Neural cell (in vitro differentiated cells): ENCODE measurements at regions not wholly inside any gene's neighbourhood (a gene's known extent, or its start where the extent isn't known, plus 50 kb on each side); places are given as distances from the start of the nearest gene placed in this dataset.

Source experiments
- H2AFZ ChIP-seq: fragments of 200-600, 300-800 bp; sonication (generic), shearing (Covaris generic); 2 replicates; pipeline ENCODE4 v1.6.0; 2014; ENCODE audit warnings: low read depth, mild to moderate bottlenecking, antibody characterized with exemption, low read length, moderate library complexity
- H3F3A ChIP-seq: fragments of 200-600 bp; shearing (Covaris generic); 2 replicates; pipeline ENCODE4 v1.6.1; 2016; ENCODE audit warnings: mild to moderate bottlenecking, moderate library complexity, mixed read lengths, antibody characterized with exemption, low read length; ENCODE audit not compliant: insufficient read depth, poor library complexity, severe bottlenecking
- H3K27ac ChIP-seq: fragments of 200-600, 300-800 bp; sonication (generic), shearing (Covaris generic); 2 replicates; pipeline ENCODE4 v1.5.1; 2014; ENCODE audit warnings: mild to moderate bottlenecking, low read length, moderate library complexity
- H3K27me3 ChIP-seq: fragments of 300-800, 200-600 bp; sonication (generic), shearing (Covaris generic); 2 replicates; pipeline ENCODE4 v1.6.0; 2014; ENCODE audit warnings: mild to moderate bottlenecking, low read depth, low read length, moderate library complexity; ENCODE audit not compliant: insufficient read depth
- H3K36me3 ChIP-seq: fragments of 300-800, 200-600 bp; sonication (generic), shearing (Covaris generic); 2 replicates; pipeline ENCODE4 v1.5.1; 2014; ENCODE audit warnings: mild to moderate bottlenecking, antibody characterized with exemption, low read length, moderate library complexity; ENCODE audit not compliant: insufficient read depth
- H3K4me2 ChIP-seq: fragments of 300-800, 200-600 bp; sonication (generic), shearing (Covaris generic); 2 replicates; pipeline ENCODE4 v1.6.0; 2014; ENCODE audit warnings: mild to moderate bottlenecking, low read length
- H3K4me3 ChIP-seq: fragments of 300-800, 200-600 bp; sonication (generic), shearing (Covaris generic); 2 replicates; pipeline ENCODE4 v1.5.1; 2014; ENCODE audit warnings: mild to moderate bottlenecking, low read length, moderate library complexity
- H3K79me2 ChIP-seq: fragments of 200-600 bp; shearing (Covaris generic); replicated peaks from 2 replicates; pipeline ENCODE4 v1.6.0; 2014; ENCODE audit warnings: mild to moderate bottlenecking, low read length, moderate library complexity; ENCODE audit not compliant: insufficient read depth
- H3K9ac ChIP-seq: fragments of 300-800, 200-600 bp; sonication (generic), shearing (Covaris generic); 2 replicates; pipeline ENCODE4 v1.6.1; 2016; ENCODE audit warnings: mild to moderate bottlenecking, low read length, mixed read lengths
- H3K9me2 ChIP-seq: fragments of 200-600 bp; shearing (Covaris generic); 2 replicates; pipeline ENCODE4 v1.6.1; 2016; ENCODE audit warnings: mild to moderate bottlenecking, low read length, mixed read lengths; ENCODE audit not compliant: insufficient read depth
- H3K9me3 ChIP-seq: fragments of 200-600, 300-800 bp; sonication (generic), shearing (Covaris generic); 2 replicates; pipeline ENCODE4 v1.6.1; 2016; ENCODE audit warnings: mild to moderate bottlenecking, mixed run types, low read length, moderate library complexity, mixed read lengths
- H4K20me1 ChIP-seq: fragments of 200-600 bp; shearing (Covaris generic); 2 replicates; pipeline ENCODE4 v1.6.1; 2016; ENCODE audit warnings: mild to moderate bottlenecking, mixed run types; ENCODE audit not compliant: insufficient read depth
- EP300 ChIP-seq: fragments of 450-650 bp; conservative IDR thresholded peaks from 2 replicates; pipeline ENCODE4 v1.6.1; 2014; ENCODE audit warnings: antibody characterized with exemption, mild to moderate bottlenecking, moderate library complexity; ENCODE audit not compliant: poor library complexity, severe bottlenecking
- EZH2 ChIP-seq: fragments of 200-600, 300-800 bp; shearing (Covaris generic), sonication (generic); IDR thresholded peaks from 2 replicates; pipeline ENCODE4 v1.6.1; 2014; ENCODE audit warnings: antibody characterized with exemption, low read length, borderline replicate concordance, mild to moderate bottlenecking; ENCODE audit not compliant: insufficient read depth, poor library complexity, severe bottlenecking
- MXI1 ChIP-seq: fragments of 450-650 bp; conservative IDR thresholded peaks from 2 replicates; pipeline ENCODE4 v1.6.1; 2014; ENCODE audit warnings: antibody characterized with exemption, mild to moderate bottlenecking; ENCODE audit not compliant: poor library complexity, severe bottlenecking
- POLR2AphosphoS5 ChIP-seq: IDR thresholded peaks from 2 replicates; pipeline ENCODE4 v1.6.1; 2012
- RAD21 ChIP-seq: fragments of 450-650 bp; conservative IDR thresholded peaks from 2 replicates; pipeline ENCODE4 v1.6.1; 2014; ENCODE audit warnings: antibody characterized with exemption, mild to moderate bottlenecking, moderate library complexity
- SMC3 ChIP-seq: fragments of 450-650 bp; conservative IDR thresholded peaks from 2 replicates; pipeline ENCODE4 v1.6.1; 2014; ENCODE audit warnings: antibody characterized with exemption, mild to moderate bottlenecking, moderate library complexity; ENCODE audit not compliant: poor library complexity
- TAF1 ChIP-seq: IDR thresholded peaks from 2 replicates; pipeline ENCODE4 v1.6.1; 2012; ENCODE audit warnings: low read depth
- TF ChIP-seq, protein P1 (sequence below): IDR thresholded peaks from 2 replicates; pipeline ENCODE4 v1.6.1; 2012; ENCODE audit warnings: borderline replicate concordance
- TF ChIP-seq, protein P2 (sequence below): fragments of 450-650 bp; IDR thresholded peaks from 2 replicates; pipeline ENCODE4 v1.5.1; 2014; ENCODE audit warnings: antibody characterized with exemption, mild to moderate bottlenecking, moderate library complexity; ENCODE audit not compliant: poor library complexity, severe bottlenecking

GRCh38 chr19:31427857-31428256 lies 78.6 kb upstream of the TSHZ3 start:
- H3K79me2 ChIP-seq: no peaks in the 10 kb centered on the region
- no peaks in the 10 kb centered on the region for H3K27me3 ChIP-seq
- no peak overlapping the region for H3K27ac ChIP-seq
- H3K9me3 ChIP-seq: no peaks in the 10 kb centered on the region
- TF ChIP-seq TAF1 (no peak), MXI1 (no peak), SMC3 (no peak), EP300 (no peak), EZH2 (no peak), RAD21 (no peak)
- TF ChIP-seq, protein P1, sequence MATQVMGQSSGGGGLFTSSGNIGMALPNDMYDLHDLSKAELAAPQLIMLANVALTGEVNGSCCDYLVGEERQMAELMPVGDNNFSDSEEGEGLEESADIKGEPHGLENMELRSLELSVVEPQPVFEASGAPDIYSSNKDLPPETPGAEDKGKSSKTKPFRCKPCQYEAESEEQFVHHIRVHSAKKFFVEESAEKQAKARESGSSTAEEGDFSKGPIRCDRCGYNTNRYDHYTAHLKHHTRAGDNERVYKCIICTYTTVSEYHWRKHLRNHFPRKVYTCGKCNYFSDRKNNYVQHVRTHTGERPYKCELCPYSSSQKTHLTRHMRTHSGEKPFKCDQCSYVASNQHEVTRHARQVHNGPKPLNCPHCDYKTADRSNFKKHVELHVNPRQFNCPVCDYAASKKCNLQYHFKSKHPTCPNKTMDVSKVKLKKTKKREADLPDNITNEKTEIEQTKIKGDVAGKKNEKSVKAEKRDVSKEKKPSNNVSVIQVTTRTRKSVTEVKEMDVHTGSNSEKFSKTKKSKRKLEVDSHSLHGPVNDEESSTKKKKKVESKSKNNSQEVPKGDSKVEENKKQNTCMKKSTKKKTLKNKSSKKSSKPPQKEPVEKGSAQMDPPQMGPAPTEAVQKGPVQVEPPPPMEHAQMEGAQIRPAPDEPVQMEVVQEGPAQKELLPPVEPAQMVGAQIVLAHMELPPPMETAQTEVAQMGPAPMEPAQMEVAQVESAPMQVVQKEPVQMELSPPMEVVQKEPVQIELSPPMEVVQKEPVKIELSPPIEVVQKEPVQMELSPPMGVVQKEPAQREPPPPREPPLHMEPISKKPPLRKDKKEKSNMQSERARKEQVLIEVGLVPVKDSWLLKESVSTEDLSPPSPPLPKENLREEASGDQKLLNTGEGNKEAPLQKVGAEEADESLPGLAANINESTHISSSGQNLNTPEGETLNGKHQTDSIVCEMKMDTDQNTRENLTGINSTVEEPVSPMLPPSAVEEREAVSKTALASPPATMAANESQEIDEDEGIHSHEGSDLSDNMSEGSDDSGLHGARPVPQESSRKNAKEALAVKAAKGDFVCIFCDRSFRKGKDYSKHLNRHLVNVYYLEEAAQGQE: no peak
- no peaks in the 10 kb centered on the region for H3F3A ChIP-seq
- H3K9me2 ChIP-seq: no peaks in the 10 kb centered on the region
- no peaks in the 10 kb centered on the region for H4K20me1 ChIP-seq
- H3K9ac ChIP-seq: no peak overlapping the region
- no peaks in the 10 kb centered on the region for H3K36me3 ChIP-seq
- no peak overlapping the region for H3K4me2 ChIP-seq
- H3K4me3 ChIP-seq: no peak overlapping the region
- no peak overlapping the region for H2AFZ ChIP-seq

DNA sequence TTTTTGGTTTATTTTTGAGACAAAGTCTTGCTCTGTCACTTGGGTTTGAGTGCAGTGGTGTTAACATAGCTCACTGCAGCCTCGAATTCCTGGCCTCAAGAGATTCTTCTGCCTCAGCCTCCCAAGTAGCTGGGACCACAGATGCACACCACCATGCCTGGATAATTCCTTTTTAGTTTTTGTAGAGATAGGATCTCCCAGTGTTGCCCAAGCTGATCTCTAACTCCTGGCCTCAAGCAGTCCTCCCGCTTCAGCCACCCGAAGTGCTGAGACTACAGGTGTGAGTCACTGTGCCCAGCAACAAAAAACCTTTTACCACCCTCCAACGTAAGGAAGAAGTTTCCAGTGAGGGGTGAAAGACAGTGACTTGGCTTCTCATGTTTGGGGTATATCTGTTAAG lies 81.1 kb upstream of the TSHZ3 start:
- no peaks in the 10 kb centered on the region for H3K36me3 ChIP-seq
- H3K4me3 ChIP-seq: no peak overlapping the region
- H3K27me3 ChIP-seq: no peaks in the 10 kb centered on the region
- TF ChIP-seq SMC3: no peak
- TF ChIP-seq EP300: no peak
- no peak for TF ChIP-seq TAF1
- TF ChIP-seq EZH2: no peak
- no peaks in the 10 kb centered on the region for H3K79me2 ChIP-seq
- no peaks in the 10 kb centered on the region for H3K9me3 ChIP-seq
- H3K9ac ChIP-seq: no peak overlapping the region
- no peaks in the 10 kb centered on the region for H4K20me1 ChIP-seq
- no peak overlapping the region for H3K4me2 ChIP-seq
- no peaks in the 10 kb centered on the region for H3K9me2 ChIP-seq
- H3K27ac ChIP-seq: no peak overlapping the region
- no peak overlapping the region for H2AFZ ChIP-seq
- no peaks in the 10 kb centered on the region for H3F3A ChIP-seq

GRCh38 chr19:31432201-31432810 lies 83.1 kb upstream of the TSHZ3 start:
- Histone ChIP-seq H4K20me1 (no peaks in the 10 kb centered on the region), H3K9me2 (no peaks in the 10 kb centered on the region), H3K4me2 (no peak overlapping the region), H3K9ac (no peak overlapping the region), H2AFZ (no peak overlapping the region), H3K9me3 (no peaks in the 10 kb centered on the region), H3K4me3 (no peak overlapping the region), H3K79me2 (no peaks in the 10 kb centered on the region), H3F3A (no peaks in the 10 kb centered on the region), H3K36me3 (no peaks in the 10 kb centered on the region), H3K27me3 (no peaks in the 10 kb centered on the region), H3K27ac (no peak overlapping the region)
- TF ChIP-seq, protein P2, sequence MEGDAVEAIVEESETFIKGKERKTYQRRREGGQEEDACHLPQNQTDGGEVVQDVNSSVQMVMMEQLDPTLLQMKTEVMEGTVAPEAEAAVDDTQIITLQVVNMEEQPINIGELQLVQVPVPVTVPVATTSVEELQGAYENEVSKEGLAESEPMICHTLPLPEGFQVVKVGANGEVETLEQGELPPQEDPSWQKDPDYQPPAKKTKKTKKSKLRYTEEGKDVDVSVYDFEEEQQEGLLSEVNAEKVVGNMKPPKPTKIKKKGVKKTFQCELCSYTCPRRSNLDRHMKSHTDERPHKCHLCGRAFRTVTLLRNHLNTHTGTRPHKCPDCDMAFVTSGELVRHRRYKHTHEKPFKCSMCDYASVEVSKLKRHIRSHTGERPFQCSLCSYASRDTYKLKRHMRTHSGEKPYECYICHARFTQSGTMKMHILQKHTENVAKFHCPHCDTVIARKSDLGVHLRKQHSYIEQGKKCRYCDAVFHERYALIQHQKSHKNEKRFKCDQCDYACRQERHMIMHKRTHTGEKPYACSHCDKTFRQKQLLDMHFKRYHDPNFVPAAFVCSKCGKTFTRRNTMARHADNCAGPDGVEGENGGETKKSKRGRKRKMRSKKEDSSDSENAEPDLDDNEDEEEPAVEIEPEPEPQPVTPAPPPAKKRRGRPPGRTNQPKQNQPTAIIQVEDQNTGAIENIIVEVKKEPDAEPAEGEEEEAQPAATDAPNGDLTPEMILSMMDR: no peak
- TF ChIP-seq, protein P1: no peak
- no peak for TF ChIP-seq SMC3
- TF ChIP-seq RAD21: no peak
- TF ChIP-seq MXI1: no peak
- no peak for TF ChIP-seq POLR2AphosphoS5
- no peak for TF ChIP-seq TAF1
- TF ChIP-seq EP300: no peak
